Progenitor cell of endocrine pancreas (in vitro differentiated cells): ENCODE measurements at regions not wholly inside any gene's neighbourhood (a gene's known extent, or its start where the extent isn't known, plus 50 kb on each side); places are given as distances from the start of the nearest gene placed in this dataset.

Experiments used
- DNase-seq: peaks from one replicate; pipeline ENCODE4 v3.0.0; 2021; ENCODE audit warnings: low spot score; ENCODE audit not compliant: unreplicated experiment
- H3K27ac Mint-ChIP-seq: 2 replicates; pipeline ENCODE4 v1.8.0; 2021; ENCODE audit warnings: mild to moderate bottlenecking, moderate library complexity, mixed read lengths
- H3K27me3 Mint-ChIP-seq: 2 replicates; pipeline ENCODE4 v1.8.0; 2021; ENCODE audit warnings: mixed read lengths
- H3K36me3 Mint-ChIP-seq: 2 replicates; pipeline ENCODE4 v1.8.0; 2022; ENCODE audit warnings: mixed read lengths; ENCODE audit not compliant: insufficient read depth
- H3K4me1 Mint-ChIP-seq: 2 replicates; pipeline ENCODE4 v1.8.0; 2021; ENCODE audit warnings: low read depth, mixed read lengths
- H3K4me3 Mint-ChIP-seq: 2 replicates; pipeline ENCODE4 v1.8.0; 2021; ENCODE audit warnings: low read depth, mild to moderate bottlenecking, moderate library complexity, mixed read lengths
- H3K9me3 Mint-ChIP-seq: 2 replicates; pipeline ENCODE4 v1.8.0; 2021; ENCODE audit warnings: low read depth, mixed read lengths
- CTCF ChIP-seq: fragments of 200-600 bp; sonication (generic); IDR thresholded peaks from one replicate; pipeline ENCODE4 v1.5.0; 2021; ENCODE audit warnings: antibody characterized with exemption, mild to moderate bottlenecking; ENCODE audit not compliant: unreplicated experiment

GRCh38 chr5:4130819-4131218, 535.2 kb downstream of the IRX1 start:
- Mint-ChIP-seq H3K4me1 (no peaks in the 10 kb centered on the region), H3K36me3 (no peaks in the 10 kb centered on the region), H3K4me3 (no peak overlapping the region), H3K27ac (no peak overlapping the region), H3K9me3 (no peaks in the 10 kb centered on the region), H3K27me3 (peaks cover 7% of the 10 kb centered on the region)
- no peak for TF ChIP-seq CTCF
- DNase-seq = no peak

- no peaks in the 10 kb centered on the region for H3K4me1 Mint-ChIP-seq
- H3K27ac Mint-ChIP-seq = no peak overlapping the region
- peaks cover 6% of the 10 kb centered on the region for H3K9me3 Mint-ChIP-seq
- peaks cover 7% of the 10 kb centered on the region for H3K27me3 Mint-ChIP-seq
- H3K4me3 Mint-ChIP-seq = no peak overlapping the region
- TF ChIP-seq CTCF = no peak
- H3K36me3 Mint-ChIP-seq = no peaks in the 10 kb centered on the region
- no peak for DNase-seq
Measured at GRCh38 chr5:4137781-4138180, 542.1 kb downstream of the IRX1 start.

- no peaks in the 10 kb centered on the region for H3K36me3 Mint-ChIP-seq
- no peaks in the 10 kb centered on the region for H3K4me1 Mint-ChIP-seq
- peaks cover 15% of the 10 kb centered on the region for H3K27me3 Mint-ChIP-seq
- H3K27ac Mint-ChIP-seq = no peak overlapping the region
- no peak overlapping the region for H3K4me3 Mint-ChIP-seq
- H3K9me3 Mint-ChIP-seq = peaks cover 6% of the 10 kb centered on the region
- DNase-seq = no peak
- TF ChIP-seq CTCF = peak; percentile 9
Measured at GRCh38 chr5:4142842-4143241, 547.2 kb downstream of the IRX1 start.

- Mint-ChIP-seq H3K27ac (no peak overlapping the region), H3K9me3 (peaks cover 6% of the 10 kb centered on the region), H3K4me1 (no peaks in the 10 kb centered on the region), H3K4me3 (no peak overlapping the region), H3K27me3 (peaks cover 12% of the 10 kb centered on the region), H3K36me3 (no peaks in the 10 kb centered on the region)
- DNase-seq = no peak
- no peak for TF ChIP-seq CTCF
Measured at GRCh38 chr5:4144411-4145007, 548.9 kb downstream of the IRX1 start.

GRCh38 chr5:4145511-4145910, 549.9 kb downstream of the IRX1 start:
- Mint-ChIP-seq H3K4me1 (no peaks in the 10 kb centered on the region), H3K27ac (no peak overlapping the region), H3K4me3 (no peak overlapping the region), H3K27me3 (peaks cover 12% of the 10 kb centered on the region), H3K9me3 (no peaks in the 10 kb centered on the region), H3K36me3 (no peaks in the 10 kb centered on the region)
- DNase-seq = no peak
- no peak for TF ChIP-seq CTCF
